ENCODE measurements at regions not wholly inside any gene's neighbourhood (a gene's known extent, or its start where the extent isn't known, plus 50 kb on each side); places are given as distances from the start of the nearest gene placed in this dataset.

DNA sequence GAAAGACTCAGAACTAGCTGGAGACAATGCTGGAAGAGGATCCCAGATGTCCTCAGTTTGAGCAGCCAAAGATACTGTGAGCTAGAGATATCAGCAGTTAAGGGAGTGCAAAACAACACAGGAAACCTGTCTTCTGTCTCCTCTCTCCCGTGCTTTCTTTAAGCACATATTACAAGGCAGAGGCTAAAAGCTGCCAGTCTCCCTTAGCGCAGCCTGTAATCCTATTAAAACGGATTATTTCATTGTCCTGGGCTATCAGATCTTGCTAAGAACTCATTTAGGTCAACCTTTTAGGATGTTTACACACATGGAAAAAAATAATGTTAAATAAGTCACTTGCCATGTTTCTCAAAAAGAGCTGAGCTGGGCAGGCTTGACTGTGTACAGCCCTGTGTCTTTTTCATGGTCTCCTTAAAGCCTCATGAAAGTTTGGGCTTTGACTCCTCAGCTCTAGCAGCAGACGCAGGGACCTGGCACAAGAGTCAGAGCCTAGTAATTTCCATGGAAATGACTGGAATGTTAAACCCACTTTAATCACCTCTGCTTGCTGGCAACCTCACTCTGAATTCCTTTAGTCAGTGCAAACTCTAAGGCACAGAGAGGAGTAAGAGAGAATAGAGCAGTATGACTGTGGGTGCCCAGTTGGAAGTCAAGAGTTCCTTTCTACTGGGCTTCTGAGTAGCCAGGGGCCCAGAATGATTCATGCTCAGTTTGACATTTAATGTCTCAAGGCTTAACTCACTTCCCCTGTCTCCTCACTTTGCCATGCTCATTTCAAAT is 491.9 kb downstream of the NTRK3 start:
- TF ChIP-seq, protein P1, sequence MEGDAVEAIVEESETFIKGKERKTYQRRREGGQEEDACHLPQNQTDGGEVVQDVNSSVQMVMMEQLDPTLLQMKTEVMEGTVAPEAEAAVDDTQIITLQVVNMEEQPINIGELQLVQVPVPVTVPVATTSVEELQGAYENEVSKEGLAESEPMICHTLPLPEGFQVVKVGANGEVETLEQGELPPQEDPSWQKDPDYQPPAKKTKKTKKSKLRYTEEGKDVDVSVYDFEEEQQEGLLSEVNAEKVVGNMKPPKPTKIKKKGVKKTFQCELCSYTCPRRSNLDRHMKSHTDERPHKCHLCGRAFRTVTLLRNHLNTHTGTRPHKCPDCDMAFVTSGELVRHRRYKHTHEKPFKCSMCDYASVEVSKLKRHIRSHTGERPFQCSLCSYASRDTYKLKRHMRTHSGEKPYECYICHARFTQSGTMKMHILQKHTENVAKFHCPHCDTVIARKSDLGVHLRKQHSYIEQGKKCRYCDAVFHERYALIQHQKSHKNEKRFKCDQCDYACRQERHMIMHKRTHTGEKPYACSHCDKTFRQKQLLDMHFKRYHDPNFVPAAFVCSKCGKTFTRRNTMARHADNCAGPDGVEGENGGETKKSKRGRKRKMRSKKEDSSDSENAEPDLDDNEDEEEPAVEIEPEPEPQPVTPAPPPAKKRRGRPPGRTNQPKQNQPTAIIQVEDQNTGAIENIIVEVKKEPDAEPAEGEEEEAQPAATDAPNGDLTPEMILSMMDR (IDR thresholded peaks at IDR 0.05; ENCODE audit: low read depth, low read length): no peak
- no peak for TF ChIP-seq EZH2phosphoT487 (IDR thresholded peaks at IDR 0.05; ENCODE audit: low read depth)
